GM23338 (cell line): ENCODE measurements at regions not wholly inside any gene's neighbourhood (a gene's known extent, or its start where the extent isn't known, plus 50 kb on each side); places are given as distances from the start of the nearest gene placed in this dataset.

Experiments
- ATAC-seq: fragments of 200-7000 bp; cut with Tn5 transposase; 3 replicates; pipeline ENCODE4 v1.9.1; 2020
- DNase-seq: peaks from one replicate; pipeline ENCODE4 v3.0.0-alpha.2; 2015; ENCODE audit warnings: low spot score
- H2AFZ ChIP-seq: fragments of 200-600 bp; sonication (generic); 2 replicates; pipeline ENCODE4 v1.8.0; 2016; ENCODE audit warnings: antibody characterized with exemption, mild to moderate bottlenecking, moderate library complexity
- H3F3A ChIP-seq: fragments of 200-600 bp; sonication (generic); replicated peaks from 2 replicates; pipeline ENCODE4 v1.8.0; 2017; ENCODE audit warnings: antibody characterized with exemption, mixed run types, low read depth
- H3K27ac ChIP-seq: fragments of 200-600 bp; sonication (generic); 2 replicates; pipeline ENCODE4 v1.6.1; 2016; ENCODE audit warnings: low read depth
- H3K27me3 ChIP-seq: fragments of 200-600 bp; sonication (generic); 2 replicates; pipeline ENCODE4 v1.8.0; 2016; ENCODE audit warnings: mild to moderate bottlenecking, mixed run types, moderate library complexity; ENCODE audit not compliant: insufficient read depth
- H3K36me3 ChIP-seq: fragments of 200-600 bp; sonication (generic); 2 replicates; pipeline ENCODE4 v1.8.0; 2016; ENCODE audit warnings: mild to moderate bottlenecking; ENCODE audit not compliant: insufficient read depth
- H3K4me1 ChIP-seq: fragments of 200-600 bp; sonication (generic); 2 replicates; pipeline ENCODE4 v1.8.0; 2016; ENCODE audit warnings: mild to moderate bottlenecking, moderate library complexity; ENCODE audit not compliant: insufficient read depth
- H3K4me2 ChIP-seq: fragments of 200-600 bp; sonication (generic); 2 replicates; pipeline ENCODE4 v1.7.1; 2017; ENCODE audit warnings: mixed run types
- H3K4me3 ChIP-seq: fragments of 200-600 bp; sonication (generic); 2 replicates; pipeline ENCODE4 v1.6.1; 2016; ENCODE audit warnings: mixed run types
- H3K79me2 ChIP-seq: fragments of 200-600 bp; sonication (generic); replicated peaks from 2 replicates; pipeline ENCODE4 v1.8.0; 2017; ENCODE audit warnings: mild to moderate bottlenecking; ENCODE audit not compliant: insufficient read depth
- H3K9me2 ChIP-seq: fragments of 200-600 bp; sonication (generic); 2 replicates; pipeline ENCODE4 v1.8.0; 2017; ENCODE audit not compliant: insufficient read depth
- H4K20me1 ChIP-seq: fragments of 200-600 bp; sonication (generic); replicated peaks from 2 replicates; pipeline ENCODE4 v1.8.0; 2017; ENCODE audit warnings: mild to moderate bottlenecking; ENCODE audit not compliant: insufficient read depth
- H3K27ac Mint-ChIP-seq: 2 replicates; pipeline ENCODE4 v1.8.0; 2020; ENCODE audit warnings: inconsistent platforms, mild to moderate bottlenecking, moderate library complexity, mixed read lengths
- H3K27me3 Mint-ChIP-seq: 3 replicates; pipeline ENCODE4 v1.8.0; 2022; ENCODE audit warnings: low read depth, mild to moderate bottlenecking, moderate library complexity, mixed read lengths, inconsistent platforms; ENCODE audit not compliant: insufficient read depth, poor library complexity
- H3K36me3 Mint-ChIP-seq: 3 replicates; pipeline ENCODE4 v1.8.0; 2021; ENCODE audit warnings: low read depth, mild to moderate bottlenecking, inconsistent platforms, moderate library complexity, mixed read lengths
- H3K4me1 Mint-ChIP-seq: 3 replicates; pipeline ENCODE4 v1.8.0; 2020; ENCODE audit warnings: mild to moderate bottlenecking, inconsistent platforms, mixed read lengths
- H3K4me3 Mint-ChIP-seq: 3 replicates; pipeline ENCODE4 v1.8.0; 2021; ENCODE audit warnings: moderate library complexity, mild to moderate bottlenecking, inconsistent platforms, mixed read lengths
- H3K9me3 Mint-ChIP-seq: 3 replicates; pipeline ENCODE4 v1.8.0; 2020; ENCODE audit warnings: moderate library complexity, mild to moderate bottlenecking, inconsistent platforms, mixed read lengths
- CREB1 ChIP-seq: fragments of 250-450 bp; sonication (Bioruptor Pico); IDR thresholded peaks from 2 replicates; pipeline ENCODE4 v1.5.0; 2020; ENCODE audit warnings: low read depth, mild to moderate bottlenecking, moderate library complexity
- CTCF ChIP-seq, 2 experiments: fragments of 200-600 bp in 1 of 2; sonication (generic) in 1 of 2; conservative IDR thresholded peaks; 2 replicates each; pipeline versions ENCODE4 v1.5.1 to v1.6.1; 2016 to 2017; ENCODE audit warnings: antibody characterized with exemption in 2 of 2, low read depth in 2 of 2, mild to moderate bottlenecking in 2 of 2, moderate library complexity in 1 of 2
- EZH2 ChIP-seq: fragments of 200-600 bp; sonication (generic); IDR thresholded peaks from one replicate; pipeline ENCODE4 v1.8.0; 2017; ENCODE audit warnings: antibody characterized with exemption, mild to moderate bottlenecking, low read depth; ENCODE audit not compliant: unreplicated experiment
- EZH2phosphoT487 ChIP-seq: fragments of 200-600 bp; sonication (generic); IDR thresholded peaks from one replicate; pipeline ENCODE4 v1.8.1; 2018; ENCODE audit warnings: antibody characterized with exemption; ENCODE audit not compliant: unreplicated experiment
- NANOG ChIP-seq: IDR thresholded peaks from 2 replicates; pipeline ENCODE4 v1.6.1; 2016; ENCODE audit warnings: antibody characterized with exemption, borderline replicate concordance
- POLR2AphosphoS5 ChIP-seq: IDR thresholded peaks from 2 replicates; pipeline ENCODE4 v1.6.1; 2016; ENCODE audit warnings: antibody characterized with exemption, low read depth
- STAT1 ChIP-seq: IDR thresholded peaks from one replicate; pipeline ENCODE4 v1.6.1; 2016; ENCODE audit warnings: antibody characterized with exemption; ENCODE audit not compliant: unreplicated experiment
- ZNF114 ChIP-seq: fragments of 250-450 bp; sonication (Bioruptor Pico); IDR thresholded peaks from 2 replicates; pipeline ENCODE4 v1.5.0; 2020; ENCODE audit warnings: mild to moderate bottlenecking, moderate library complexity
- ZNF331 ChIP-seq: fragments of 250-450 bp; sonication (Bioruptor Pico); IDR thresholded peaks from 2 replicates; pipeline ENCODE4 v1.5.0; 2020; ENCODE audit warnings: low read depth, mild to moderate bottlenecking, moderate library complexity
- TF ChIP-seq, protein P1 (sequence below): IDR thresholded peaks from 2 replicates; pipeline ENCODE4 v1.6.1; 2016; ENCODE audit warnings: antibody characterized with exemption
- TF ChIP-seq, protein P2 (sequence below): IDR thresholded peaks from one replicate; pipeline ENCODE4 v1.6.1; 2018; ENCODE audit warnings: antibody characterized with exemption; ENCODE audit not compliant: unreplicated experiment
- TF ChIP-seq, protein P3 (sequence below): fragments of 250-450 bp; sonication (Bioruptor Pico); IDR thresholded peaks from 2 replicates; pipeline ENCODE4 v1.5.0; 2020; ENCODE audit warnings: mild to moderate bottlenecking, moderate library complexity

- TF ChIP-seq, protein P1, sequence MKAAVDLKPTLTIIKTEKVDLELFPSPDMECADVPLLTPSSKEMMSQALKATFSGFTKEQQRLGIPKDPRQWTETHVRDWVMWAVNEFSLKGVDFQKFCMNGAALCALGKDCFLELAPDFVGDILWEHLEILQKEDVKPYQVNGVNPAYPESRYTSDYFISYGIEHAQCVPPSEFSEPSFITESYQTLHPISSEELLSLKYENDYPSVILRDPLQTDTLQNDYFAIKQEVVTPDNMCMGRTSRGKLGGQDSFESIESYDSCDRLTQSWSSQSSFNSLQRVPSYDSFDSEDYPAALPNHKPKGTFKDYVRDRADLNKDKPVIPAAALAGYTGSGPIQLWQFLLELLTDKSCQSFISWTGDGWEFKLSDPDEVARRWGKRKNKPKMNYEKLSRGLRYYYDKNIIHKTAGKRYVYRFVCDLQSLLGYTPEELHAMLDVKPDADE, result no peak
- TF ChIP-seq ZNF331, result no peak
- TF ChIP-seq POLR2AphosphoS5, result no peak
Observed at GRCh38 chr3:139839659-139840058, 95.3 kb upstream of the CLSTN2 start (continued).

DNA sequence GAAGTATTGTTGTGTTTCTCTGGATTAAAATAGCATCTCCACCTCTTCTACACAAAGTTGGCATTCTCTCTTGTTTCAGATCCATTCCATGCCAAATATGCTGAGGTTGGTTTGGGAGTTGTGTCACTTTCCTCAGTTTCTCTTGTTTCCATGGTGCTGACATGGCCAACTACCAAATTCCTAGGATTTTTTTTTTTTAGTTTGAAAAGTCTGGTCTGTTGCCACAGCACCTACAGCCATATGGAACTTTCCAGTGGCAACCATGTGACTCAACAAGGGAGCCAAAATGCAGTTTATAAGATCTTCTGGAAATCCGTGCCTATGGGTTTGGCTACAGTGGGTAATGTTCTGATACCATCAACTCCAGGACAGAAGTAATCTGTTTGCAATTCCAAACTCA is 96.0 kb upstream of the CLSTN2 start:
- Histone ChIP-seq H3K4me1 (peaks cover 9% of the 10 kb centered on the region; the same call in 1 of the 2 replicates), H3K4me2 (0 out of 2 replicates have a peak overlapping the region, but pooled peaks have one; percentile 8), H3K9me2 (peaks cover 5% of the 10 kb centered on the region; the same call in 1 of the 2 replicates), H3F3A (no peaks in the 10 kb centered on the region), H3K4me3 (no peak overlapping the region), H2AFZ (peak overlapping the region; percentile 87; the same call in 1 of the 2 replicates), H3K27me3 (no peaks in the 10 kb centered on the region), H3K27ac (no peak overlapping the region), H3K79me2 (no peaks in the 10 kb centered on the region), H3K36me3 (no peaks in the 10 kb centered on the region), H4K20me1 (no peaks in the 10 kb centered on the region)
- Mint-ChIP-seq H3K27ac (no peak overlapping the region), H3K36me3 (no peaks in the 10 kb centered on the region), H3K4me1 (peaks cover 12% of the 10 kb centered on the region), H3K4me3 (no peak overlapping the region), H3K9me3 (peaks cover 3% of the 10 kb centered on the region; the same call in 1 of the 3 replicates), H3K27me3 (no peaks in the 10 kb centered on the region)
- ATAC-seq (no peak), DNase-seq (no peak)
- TF ChIP-seq ZNF114 (CRISPR knock-in tag), result no peak
- no peak for TF ChIP-seq NANOG
- TF ChIP-seq POLR2AphosphoS5, result no peak
- TF ChIP-seq, protein P2, sequence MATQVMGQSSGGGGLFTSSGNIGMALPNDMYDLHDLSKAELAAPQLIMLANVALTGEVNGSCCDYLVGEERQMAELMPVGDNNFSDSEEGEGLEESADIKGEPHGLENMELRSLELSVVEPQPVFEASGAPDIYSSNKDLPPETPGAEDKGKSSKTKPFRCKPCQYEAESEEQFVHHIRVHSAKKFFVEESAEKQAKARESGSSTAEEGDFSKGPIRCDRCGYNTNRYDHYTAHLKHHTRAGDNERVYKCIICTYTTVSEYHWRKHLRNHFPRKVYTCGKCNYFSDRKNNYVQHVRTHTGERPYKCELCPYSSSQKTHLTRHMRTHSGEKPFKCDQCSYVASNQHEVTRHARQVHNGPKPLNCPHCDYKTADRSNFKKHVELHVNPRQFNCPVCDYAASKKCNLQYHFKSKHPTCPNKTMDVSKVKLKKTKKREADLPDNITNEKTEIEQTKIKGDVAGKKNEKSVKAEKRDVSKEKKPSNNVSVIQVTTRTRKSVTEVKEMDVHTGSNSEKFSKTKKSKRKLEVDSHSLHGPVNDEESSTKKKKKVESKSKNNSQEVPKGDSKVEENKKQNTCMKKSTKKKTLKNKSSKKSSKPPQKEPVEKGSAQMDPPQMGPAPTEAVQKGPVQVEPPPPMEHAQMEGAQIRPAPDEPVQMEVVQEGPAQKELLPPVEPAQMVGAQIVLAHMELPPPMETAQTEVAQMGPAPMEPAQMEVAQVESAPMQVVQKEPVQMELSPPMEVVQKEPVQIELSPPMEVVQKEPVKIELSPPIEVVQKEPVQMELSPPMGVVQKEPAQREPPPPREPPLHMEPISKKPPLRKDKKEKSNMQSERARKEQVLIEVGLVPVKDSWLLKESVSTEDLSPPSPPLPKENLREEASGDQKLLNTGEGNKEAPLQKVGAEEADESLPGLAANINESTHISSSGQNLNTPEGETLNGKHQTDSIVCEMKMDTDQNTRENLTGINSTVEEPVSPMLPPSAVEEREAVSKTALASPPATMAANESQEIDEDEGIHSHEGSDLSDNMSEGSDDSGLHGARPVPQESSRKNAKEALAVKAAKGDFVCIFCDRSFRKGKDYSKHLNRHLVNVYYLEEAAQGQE, result no peak
- TF ChIP-seq STAT1, result no peak
- TF ChIP-seq, protein P1, result no peak
- no peak for TF ChIP-seq EZH2phosphoT487
- TF ChIP-seq, protein P3, sequence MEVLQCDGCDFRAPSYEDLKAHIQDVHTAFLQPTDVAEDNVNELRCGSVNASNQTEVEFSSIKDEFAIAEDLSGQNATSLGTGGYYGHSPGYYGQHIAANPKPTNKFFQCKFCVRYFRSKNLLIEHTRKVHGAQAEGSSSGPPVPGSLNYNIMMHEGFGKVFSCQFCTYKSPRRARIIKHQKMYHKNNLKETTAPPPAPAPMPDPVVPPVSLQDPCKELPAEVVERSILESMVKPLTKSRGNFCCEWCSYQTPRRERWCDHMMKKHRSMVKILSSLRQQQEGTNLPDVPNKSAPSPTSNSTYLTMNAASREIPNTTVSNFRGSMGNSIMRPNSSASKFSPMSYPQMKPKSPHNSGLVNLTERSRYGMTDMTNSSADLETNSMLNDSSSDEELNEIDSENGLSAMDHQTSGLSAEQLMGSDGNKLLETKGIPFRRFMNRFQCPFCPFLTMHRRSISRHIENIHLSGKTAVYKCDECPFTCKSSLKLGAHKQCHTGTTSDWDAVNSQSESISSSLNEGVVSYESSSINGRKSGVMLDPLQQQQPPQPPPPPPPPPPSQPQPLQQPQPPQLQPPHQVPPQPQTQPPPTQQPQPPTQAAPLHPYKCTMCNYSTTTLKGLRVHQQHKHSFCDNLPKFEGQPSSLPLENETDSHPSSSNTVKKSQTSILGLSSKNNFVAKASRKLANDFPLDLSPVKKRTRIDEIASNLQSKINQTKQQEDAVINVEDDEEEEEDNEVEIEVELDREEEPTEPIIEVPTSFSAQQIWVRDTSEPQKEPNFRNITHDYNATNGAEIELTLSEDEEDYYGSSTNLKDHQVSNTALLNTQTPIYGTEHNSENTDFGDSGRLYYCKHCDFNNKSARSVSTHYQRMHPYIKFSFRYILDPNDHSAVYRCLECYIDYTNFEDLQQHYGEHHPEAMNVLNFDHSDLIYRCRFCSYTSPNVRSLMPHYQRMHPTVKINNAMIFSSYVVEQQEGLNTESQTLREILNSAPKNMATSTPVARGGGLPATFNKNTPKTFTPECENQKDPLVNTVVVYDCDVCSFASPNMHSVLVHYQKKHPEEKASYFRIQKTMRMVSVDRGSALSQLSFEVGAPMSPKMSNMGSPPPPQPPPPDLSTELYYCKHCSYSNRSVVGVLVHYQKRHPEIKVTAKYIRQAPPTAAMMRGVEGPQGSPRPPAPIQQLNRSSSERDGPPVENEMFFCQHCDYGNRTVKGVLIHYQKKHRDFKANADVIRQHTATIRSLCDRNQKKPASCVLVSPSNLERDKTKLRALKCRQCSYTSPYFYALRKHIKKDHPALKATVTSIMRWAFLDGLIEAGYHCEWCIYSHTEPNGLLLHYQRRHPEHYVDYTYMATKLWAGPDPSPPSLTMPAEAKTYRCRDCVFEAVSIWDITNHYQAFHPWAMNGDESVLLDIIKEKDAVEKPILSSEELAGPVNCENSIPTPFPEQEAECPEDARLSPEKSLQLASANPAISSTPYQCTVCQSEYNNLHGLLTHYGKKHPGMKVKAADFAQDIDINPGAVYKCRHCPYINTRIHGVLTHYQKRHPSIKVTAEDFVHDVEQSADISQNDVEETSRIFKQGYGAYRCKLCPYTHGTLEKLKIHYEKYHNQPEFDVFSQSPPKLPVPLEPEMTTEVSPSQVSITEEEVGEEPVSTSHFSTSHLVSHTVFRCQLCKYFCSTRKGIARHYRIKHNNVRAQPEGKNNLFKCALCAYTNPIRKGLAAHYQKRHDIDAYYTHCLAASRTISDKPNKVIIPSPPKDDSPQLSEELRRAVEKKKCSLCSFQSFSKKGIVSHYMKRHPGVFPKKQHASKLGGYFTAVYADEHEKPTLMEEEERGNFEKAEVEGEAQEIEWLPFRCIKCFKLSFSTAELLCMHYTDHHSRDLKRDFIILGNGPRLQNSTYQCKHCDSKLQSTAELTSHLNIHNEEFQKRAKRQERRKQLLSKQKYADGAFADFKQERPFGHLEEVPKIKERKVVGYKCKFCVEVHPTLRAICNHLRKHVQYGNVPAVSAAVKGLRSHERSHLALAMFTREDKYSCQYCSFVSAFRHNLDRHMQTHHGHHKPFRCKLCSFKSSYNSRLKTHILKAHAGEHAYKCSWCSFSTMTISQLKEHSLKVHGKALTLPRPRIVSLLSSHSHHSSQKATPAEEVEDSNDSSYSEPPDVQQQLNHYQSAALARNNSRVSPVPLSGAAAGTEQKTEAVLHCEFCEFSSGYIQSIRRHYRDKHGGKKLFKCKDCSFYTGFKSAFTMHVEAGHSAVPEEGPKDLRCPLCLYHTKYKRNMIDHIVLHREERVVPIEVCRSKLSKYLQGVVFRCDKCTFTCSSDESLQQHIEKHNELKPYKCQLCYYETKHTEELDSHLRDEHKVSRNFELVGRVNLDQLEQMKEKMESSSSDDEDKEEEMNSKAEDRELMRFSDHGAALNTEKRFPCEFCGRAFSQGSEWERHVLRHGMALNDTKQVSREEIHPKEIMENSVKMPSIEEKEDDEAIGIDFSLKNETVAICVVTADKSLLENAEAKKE (CRISPR knock-in tag), result no peak
- no peak for TF ChIP-seq CTCF (conservative IDR thresholded peaks at IDR 0.05; ENCODE audit: low read depth in 2 of 2)
- no peak for TF ChIP-seq EZH2
- TF ChIP-seq CREB1 (CRISPR knock-in tag), result no peak
